ENCODE measurements at regions not wholly inside any gene's neighbourhood (a gene's known extent, or its start where the extent isn't known, plus 50 kb on each side); places are given as distances from the start of the nearest gene placed in this dataset.

- Histone ChIP-seq H3K4me3 (ENCODE audit: low read depth, low read length) (no peak overlapping the region), H3K4me1 (no peaks in the 10 kb centered on the region), H3K9ac (no peak overlapping the region), H3K36me3 (ENCODE audit: control insufficient read depth, insufficient read depth, low read length) (no peaks in the 10 kb centered on the region), H3K4me2 (ENCODE audit: low read length) (no peak overlapping the region), H3K9me3 (ENCODE audit: control insufficient read depth, low read length) (no peaks in the 10 kb centered on the region), H2AFZ (no peak overlapping the region), H3K27me3 (ENCODE audit: control insufficient read depth, insufficient read depth, low read length) (no peaks in the 10 kb centered on the region), H3K27ac (no peak overlapping the region), H3K79me2 (no peaks in the 10 kb centered on the region)
- no peak for TF ChIP-seq CTCF (IDR thresholded peaks at IDR 0.05)
These were observed 329.9 kb upstream of the ISX start for GRCh38 chr22:34736081-34736480.

DNA sequence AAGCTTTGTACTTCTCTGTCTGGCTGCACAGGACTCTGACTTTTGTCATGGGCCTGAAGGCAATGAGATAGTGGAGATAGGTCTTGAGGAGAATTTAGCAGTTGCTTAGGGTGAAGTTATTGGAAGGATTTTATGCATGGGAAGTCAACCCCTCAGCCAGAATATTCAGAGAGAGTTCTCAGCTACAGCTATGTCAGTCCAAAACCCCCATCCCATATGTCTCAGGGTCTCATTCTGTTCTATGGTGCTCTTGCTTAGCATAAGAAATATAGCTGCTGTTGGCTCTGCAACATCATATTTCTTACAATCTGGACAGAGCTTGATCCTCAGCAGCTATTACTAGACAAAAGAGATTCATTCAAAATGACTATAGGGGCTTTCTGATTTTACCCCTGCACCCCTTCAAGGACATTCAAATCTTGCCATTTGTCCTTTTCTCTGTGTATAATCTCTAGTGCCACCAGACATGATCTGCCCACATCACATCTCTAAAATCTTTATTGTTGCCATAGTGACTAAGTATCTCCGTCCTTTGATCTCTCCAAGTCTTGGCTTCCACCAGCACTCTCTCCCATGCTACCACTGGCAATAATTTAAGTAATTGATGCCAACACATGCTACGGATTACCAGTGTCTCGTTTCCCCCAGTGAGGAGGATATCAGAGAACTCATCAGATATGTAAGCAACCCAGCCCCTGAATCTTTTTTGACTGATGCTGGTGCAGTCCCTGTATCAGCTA, 327.1 kb upstream of the ISX start:
- H3K4me3 ChIP-seq (ENCODE audit: low read depth, low read length): no peak overlapping the region
- no peak overlapping the region for H3K4me2 ChIP-seq (ENCODE audit: low read length)
- H3K9ac ChIP-seq: no peak overlapping the region
- no peaks in the 10 kb centered on the region for H3K36me3 ChIP-seq (ENCODE audit: control insufficient read depth, insufficient read depth, low read length)
- H3K4me1 ChIP-seq: no peaks in the 10 kb centered on the region
- no peak overlapping the region for H2AFZ ChIP-seq
- no peak overlapping the region for H3K27ac ChIP-seq
- no peaks in the 10 kb centered on the region for H3K79me2 ChIP-seq
- no peak for TF ChIP-seq CTCF (IDR thresholded peaks at IDR 0.05)
- no peaks in the 10 kb centered on the region for H3K27me3 ChIP-seq (ENCODE audit: control insufficient read depth, insufficient read depth, low read length)
- no peaks in the 10 kb centered on the region for H3K9me3 ChIP-seq (ENCODE audit: control insufficient read depth, low read length)

- Histone ChIP-seq H3K4me1 (no peaks in the 10 kb centered on the region), H3K27ac (no peak overlapping the region), H3K36me3 (ENCODE audit: control insufficient read depth, insufficient read depth, low read length) (no peaks in the 10 kb centered on the region), H3K4me3 (ENCODE audit: low read depth, low read length) (no peak overlapping the region), H3K9ac (no peak overlapping the region), H3K4me2 (ENCODE audit: low read length) (no peak overlapping the region), H3K27me3 (ENCODE audit: control insufficient read depth, insufficient read depth, low read length) (no peaks in the 10 kb centered on the region), H2AFZ (no peak overlapping the region), H3K79me2 (no peaks in the 10 kb centered on the region), H3K9me3 (ENCODE audit: control insufficient read depth, low read length) (no peaks in the 10 kb centered on the region)
- TF ChIP-seq CTCF (IDR thresholded peaks at IDR 0.05): no peak
These were observed 322.7 kb upstream of the ISX start for GRCh38 chr22:34743110-34743751.

GRCh38 chr22:34760276-34761008, 305.5 kb upstream of the ISX start:
- no peak for TF ChIP-seq CTCF (IDR thresholded peaks at IDR 0.05)
- H3K27ac ChIP-seq: no peak overlapping the region

More at GRCh38 chr22:34760276-34761008, 305.5 kb upstream of the ISX start:
- H3K9me3 ChIP-seq (ENCODE audit: control insufficient read depth, low read length): no peaks in the 10 kb centered on the region
- no peaks in the 10 kb centered on the region for H3K36me3 ChIP-seq (ENCODE audit: control insufficient read depth, insufficient read depth, low read length)
- H3K4me3 ChIP-seq (ENCODE audit: low read depth, low read length): no peak overlapping the region
- no peaks in the 10 kb centered on the region for H3K27me3 ChIP-seq (ENCODE audit: control insufficient read depth, insufficient read depth, low read length)
- H2AFZ ChIP-seq: no peak overlapping the region
- H3K4me1 ChIP-seq: no peaks in the 10 kb centered on the region
- H3K79me2 ChIP-seq: no peaks in the 10 kb centered on the region
- no peak overlapping the region for H3K4me2 ChIP-seq (ENCODE audit: low read length)
- no peak overlapping the region for H3K9ac ChIP-seq
